ENCODE measurements at regions not wholly inside any gene's neighbourhood (a gene's known extent, or its start where the extent isn't known, plus 50 kb on each side); places are given as distances from the start of the nearest gene placed in this dataset.

DNA sequence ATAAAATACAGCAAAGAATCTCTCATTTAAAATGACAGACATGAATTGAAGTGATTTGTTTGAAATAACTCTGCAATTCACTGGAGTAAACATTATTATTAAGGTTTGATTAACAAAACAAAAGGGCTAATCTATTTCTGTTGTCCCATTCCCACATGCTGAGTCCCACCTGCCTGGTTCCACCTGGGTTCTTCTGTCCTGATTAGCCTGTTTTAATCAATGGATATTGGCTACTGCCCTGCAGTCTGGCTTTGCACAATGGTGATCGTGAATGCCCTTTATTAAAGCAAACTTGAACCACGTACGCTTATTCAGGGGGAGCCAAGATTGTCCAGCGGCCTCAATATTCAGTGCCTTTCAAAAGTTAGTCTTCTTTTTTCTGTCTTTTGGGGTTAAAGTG lies 72.8 kb upstream of the CDH19 start:
- Histone ChIP-seq H3K4me1 (ENCODE audit: control insufficient read depth in 1 of 2, insufficient read depth in 1 of 2, low read depth in 1 of 2, low read length in 1 of 2) (no peaks in the 10 kb centered on the region), H3K9me3 (no peaks in the 10 kb centered on the region), H3K27me3 (no peaks in the 10 kb centered on the region), H3K4me3 (ENCODE audit: low read depth in 1 of 2, low read length in 1 of 2) (no peak overlapping the region), H3K36me3 (no peaks in the 10 kb centered on the region), H3K27ac (no peak overlapping the region)
- TF ChIP-seq, protein P1, sequence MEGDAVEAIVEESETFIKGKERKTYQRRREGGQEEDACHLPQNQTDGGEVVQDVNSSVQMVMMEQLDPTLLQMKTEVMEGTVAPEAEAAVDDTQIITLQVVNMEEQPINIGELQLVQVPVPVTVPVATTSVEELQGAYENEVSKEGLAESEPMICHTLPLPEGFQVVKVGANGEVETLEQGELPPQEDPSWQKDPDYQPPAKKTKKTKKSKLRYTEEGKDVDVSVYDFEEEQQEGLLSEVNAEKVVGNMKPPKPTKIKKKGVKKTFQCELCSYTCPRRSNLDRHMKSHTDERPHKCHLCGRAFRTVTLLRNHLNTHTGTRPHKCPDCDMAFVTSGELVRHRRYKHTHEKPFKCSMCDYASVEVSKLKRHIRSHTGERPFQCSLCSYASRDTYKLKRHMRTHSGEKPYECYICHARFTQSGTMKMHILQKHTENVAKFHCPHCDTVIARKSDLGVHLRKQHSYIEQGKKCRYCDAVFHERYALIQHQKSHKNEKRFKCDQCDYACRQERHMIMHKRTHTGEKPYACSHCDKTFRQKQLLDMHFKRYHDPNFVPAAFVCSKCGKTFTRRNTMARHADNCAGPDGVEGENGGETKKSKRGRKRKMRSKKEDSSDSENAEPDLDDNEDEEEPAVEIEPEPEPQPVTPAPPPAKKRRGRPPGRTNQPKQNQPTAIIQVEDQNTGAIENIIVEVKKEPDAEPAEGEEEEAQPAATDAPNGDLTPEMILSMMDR (IDR thresholded peaks at IDR 0.05), result no peak

DNA sequence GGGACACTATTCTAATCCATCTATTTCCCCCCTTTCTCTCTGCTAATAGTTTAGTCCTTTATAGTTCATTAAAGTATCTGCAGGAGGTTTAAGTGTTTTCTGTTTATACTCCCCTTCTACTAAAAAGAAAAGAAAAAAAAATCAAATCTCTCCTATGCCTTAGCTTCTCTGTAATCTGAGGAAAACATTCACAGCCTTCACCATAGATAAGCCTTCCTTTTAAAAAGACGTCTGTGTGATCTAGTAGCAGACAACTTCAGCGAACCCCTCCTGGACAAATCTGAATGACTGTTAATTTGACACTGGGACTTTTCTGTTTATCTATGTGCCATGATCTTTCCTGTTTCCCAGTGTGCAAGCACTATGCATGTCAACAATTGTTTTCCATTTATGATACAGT lies 70.4 kb upstream of the CDH19 start:
- no peaks in the 10 kb centered on the region for H3K4me1 ChIP-seq (ENCODE audit: control insufficient read depth in 1 of 2, insufficient read depth in 1 of 2, low read depth in 1 of 2, low read length in 1 of 2)
- no peaks in the 10 kb centered on the region for H3K27me3 ChIP-seq
- no peak overlapping the region for H3K4me3 ChIP-seq (ENCODE audit: low read depth in 1 of 2, low read length in 1 of 2)
- no peaks in the 10 kb centered on the region for H3K9me3 ChIP-seq
- no peaks in the 10 kb centered on the region for H3K36me3 ChIP-seq
- TF ChIP-seq, protein P1 (IDR thresholded peaks at IDR 0.05), result no peak
- H3K27ac ChIP-seq, result no peak overlapping the region

DNA sequence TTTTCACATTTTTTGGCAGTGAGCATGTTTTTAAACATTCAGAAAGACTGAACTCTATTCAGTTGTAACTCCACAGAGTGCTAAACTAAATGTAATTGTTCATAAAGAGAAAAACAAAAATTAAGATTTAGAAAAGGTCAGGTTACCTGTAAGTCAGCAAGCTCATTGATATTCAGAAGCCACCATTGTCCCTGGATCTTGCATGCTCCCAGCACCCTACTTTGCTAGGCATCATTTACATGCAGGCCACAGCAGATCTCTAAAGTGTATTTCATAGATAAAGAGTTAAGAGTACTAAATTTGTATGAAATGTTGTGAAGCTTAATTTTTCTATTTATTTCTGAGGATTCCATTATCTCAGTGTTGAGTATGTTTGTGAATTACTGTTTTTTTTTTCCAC lies 64.8 kb upstream of the CDH19 start:
- no peak overlapping the region for H3K27ac ChIP-seq
- no peaks in the 10 kb centered on the region for H3K36me3 ChIP-seq
- no peak overlapping the region for H3K4me3 ChIP-seq (ENCODE audit: low read depth in 1 of 2, low read length in 1 of 2)

DNA sequence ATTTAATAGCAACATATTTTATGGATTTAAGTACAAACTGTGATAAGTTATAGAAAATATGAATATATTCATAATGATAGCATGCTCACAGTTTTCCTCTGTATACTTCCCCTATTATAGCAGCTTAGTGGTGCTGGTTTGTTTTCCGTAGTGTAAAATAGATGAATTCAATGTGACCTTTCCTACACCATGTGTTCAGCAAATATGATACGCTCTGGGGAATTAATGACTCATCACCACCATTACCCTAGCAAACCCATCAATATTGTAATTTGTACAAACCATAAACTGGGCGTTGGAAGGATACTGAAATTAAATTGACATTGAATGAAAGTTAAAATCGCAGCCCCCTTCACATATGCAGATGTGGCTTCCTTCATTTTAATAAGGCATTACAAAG lies 58.7 kb upstream of the CDH19 start:
- Histone ChIP-seq H3K4me3 (ENCODE audit: low read depth in 1 of 2, low read length in 1 of 2) (no peak overlapping the region), H3K27me3 (no peaks in the 10 kb centered on the region), H3K9me3 (no peaks in the 10 kb centered on the region), H3K4me1 (ENCODE audit: control insufficient read depth in 1 of 2, insufficient read depth in 1 of 2, low read depth in 1 of 2, low read length in 1 of 2) (no peaks in the 10 kb centered on the region), H3K36me3 (no peaks in the 10 kb centered on the region), H3K27ac (no peak overlapping the region)
- TF ChIP-seq, protein P1 (IDR thresholded peaks at IDR 0.05), result no peak

More for the DNA sequence above, 64.8 kb upstream of the CDH19 start:
- no peaks in the 10 kb centered on the region for H3K9me3 ChIP-seq
- TF ChIP-seq, protein P1 (IDR thresholded peaks at IDR 0.05), result no peak
- no peaks in the 10 kb centered on the region for H3K27me3 ChIP-seq
- H3K4me1 ChIP-seq (ENCODE audit: control insufficient read depth in 1 of 2, insufficient read depth in 1 of 2, low read depth in 1 of 2, low read length in 1 of 2), result no peaks in the 10 kb centered on the region

DNA sequence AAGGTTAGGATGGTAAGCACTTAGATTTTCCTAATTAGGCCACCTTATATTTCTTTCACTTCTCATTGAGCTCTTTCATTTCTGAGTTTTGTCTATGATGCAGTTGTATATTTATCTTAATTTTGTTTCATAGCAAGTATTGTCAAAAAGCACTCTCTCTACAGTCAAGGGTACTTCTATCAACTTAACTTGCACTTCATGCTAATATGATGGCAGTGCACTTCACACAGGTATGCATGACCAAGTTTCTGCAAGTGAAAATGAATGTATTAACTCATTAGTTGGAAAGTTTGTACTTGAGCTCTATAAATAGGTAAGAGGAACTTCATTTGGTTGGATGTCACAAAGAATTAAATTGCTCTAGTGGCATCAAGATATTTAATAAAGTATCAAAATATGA lies 51.5 kb upstream of the CDH19 start:
- Histone ChIP-seq H3K4me1 (ENCODE audit: control insufficient read depth in 1 of 2, insufficient read depth in 1 of 2, low read depth in 1 of 2, low read length in 1 of 2) (no peaks in the 10 kb centered on the region), H3K4me3 (ENCODE audit: low read depth in 1 of 2, low read length in 1 of 2) (no peak overlapping the region), H3K36me3 (no peaks in the 10 kb centered on the region), H3K27ac (no peak overlapping the region), H3K9me3 (no peaks in the 10 kb centered on the region), H3K27me3 (no peaks in the 10 kb centered on the region)
- TF ChIP-seq, protein P1 (IDR thresholded peaks at IDR 0.05), result no peak

All from neutrophil (primary cell).